ENCODE measurements at regions not wholly inside any gene's neighbourhood (a gene's known extent, or its start where the extent isn't known, plus 50 kb on each side); places are given as distances from the start of the nearest gene placed in this dataset.
"Not testable (repeated sequence)": the region's sequence is repeated elsewhere in the genome, so short reads cannot be mapped to it uniquely, and the experiment has no call there.

GRCh38 chr1:90262791-90263190 is 267.9 kb downstream of the ZNF326 start:
- in situ Hi-C loops (cut with MboI; ENCODE audit: low pct_unique_long_range_greater_than_20kb, low sequenced_read_pairs) = no loop called here
- DNase-seq = no peak

GRCh38 chr1:90262286-90262685 is 267.4 kb downstream of the ZNF326 start:
- in situ Hi-C loops (cut with MboI; ENCODE audit: low pct_unique_long_range_greater_than_20kb, low sequenced_read_pairs) = no loop called here
- no peak for DNase-seq

GRCh38 chr1:90246069-90246468 is 251.2 kb downstream of the ZNF326 start:
- in situ Hi-C loops (cut with MboI; ENCODE audit: low pct_unique_long_range_greater_than_20kb, low sequenced_read_pairs) = no loop called here
- DNase-seq = no peak

GRCh38 chr1:90236493-90236892 is 241.6 kb downstream of the ZNF326 start:
- in situ Hi-C loops (cut with MboI; ENCODE audit: low pct_unique_long_range_greater_than_20kb, low sequenced_read_pairs) = no loop called here
- no peak for DNase-seq

GRCh38 chr1:90223401-90223800 is 228.5 kb downstream of the ZNF326 start:
- in situ Hi-C loops (cut with MboI; ENCODE audit: low pct_unique_long_range_greater_than_20kb, low sequenced_read_pairs) = no loop called here

GRCh38 chr1:90220941-90221693 is 226.2 kb downstream of the ZNF326 start:
- DNase-seq = no peak
- in situ Hi-C loops (cut with MboI; ENCODE audit: low pct_unique_long_range_greater_than_20kb, low sequenced_read_pairs) = no loop called here

More at GRCh38 chr1:90223401-90223800, 228.5 kb downstream of the ZNF326 start:
- DNase-seq = no peak

- DNase-seq = no peak
- in situ Hi-C loops (cut with MboI; ENCODE audit: low pct_unique_long_range_greater_than_20kb, low sequenced_read_pairs) = no loop called here
Observed at GRCh38 chr1:90220496-90220895, 225.6 kb downstream of the ZNF326 start.

- DNase-seq; in situ Hi-C loops (cut with MboI; ENCODE audit: low pct_unique_long_range_greater_than_20kb, low sequenced_read_pairs): not testable (repeated sequence)
Observed at GRCh38 chr1:90219166-90219871, 224.4 kb downstream of the ZNF326 start.

- no peak for DNase-seq
- in situ Hi-C loops (cut with MboI; ENCODE audit: low pct_unique_long_range_greater_than_20kb, low sequenced_read_pairs) = no loop called here
Observed at GRCh38 chr1:90210633-90211491, 216.0 kb downstream of the ZNF326 start.

- in situ Hi-C loops (cut with MboI; ENCODE audit: low pct_unique_long_range_greater_than_20kb, low sequenced_read_pairs) = no loop called here
- DNase-seq = no peak
Observed at GRCh38 chr1:90208949-90209348, 214.0 kb downstream of the ZNF326 start.

- in situ Hi-C loops (cut with MboI; ENCODE audit: low pct_unique_long_range_greater_than_20kb, low sequenced_read_pairs) = no loop called here
- no peak for DNase-seq
Observed at GRCh38 chr1:90206260-90206659, 211.3 kb downstream of the ZNF326 start.

GRCh38 chr1:90204780-90205179 is 209.9 kb downstream of the ZNF326 start:
- no peak for DNase-seq
- in situ Hi-C loops (cut with MboI; ENCODE audit: low pct_unique_long_range_greater_than_20kb, low sequenced_read_pairs) = no loop called here

- in situ Hi-C loops (cut with MboI; ENCODE audit: low pct_unique_long_range_greater_than_20kb, low sequenced_read_pairs) = no loop called here
- no peak for DNase-seq
Observed at GRCh38 chr1:90204023-90204590, 209.2 kb downstream of the ZNF326 start.

GRCh38 chr1:90201467-90202358 is 206.8 kb downstream of the ZNF326 start:
- DNase-seq = no peak
- in situ Hi-C loops (cut with MboI; ENCODE audit: low pct_unique_long_range_greater_than_20kb, low sequenced_read_pairs) = no loop called here

- in situ Hi-C loops (cut with MboI; ENCODE audit: low pct_unique_long_range_greater_than_20kb, low sequenced_read_pairs) = no loop called here
- DNase-seq = no peak
Observed at GRCh38 chr1:90200646-90201205, 205.8 kb downstream of the ZNF326 start.

- DNase-seq = no peak
- in situ Hi-C loops (cut with MboI; ENCODE audit: low pct_unique_long_range_greater_than_20kb, low sequenced_read_pairs) = no loop called here
Observed at GRCh38 chr1:90198616-90199332, 203.9 kb downstream of the ZNF326 start.

GRCh38 chr1:90193116-90193515 is 198.2 kb downstream of the ZNF326 start:
- in situ Hi-C loops (cut with MboI; ENCODE audit: low pct_unique_long_range_greater_than_20kb, low sequenced_read_pairs) = no loop called here
- DNase-seq = no peak

- in situ Hi-C loops (cut with MboI; ENCODE audit: low pct_unique_long_range_greater_than_20kb, low sequenced_read_pairs) = no loop called here
- DNase-seq = no peak
Observed at GRCh38 chr1:90192408-90192807, 197.5 kb downstream of the ZNF326 start.
